H9 (cell line): ENCODE measurements at regions not wholly inside any gene's neighbourhood (a gene's known extent, or its start where the extent isn't known, plus 50 kb on each side); places are given as distances from the start of the nearest gene placed in this dataset.

Source experiments
- DNase-seq: peaks from one replicate; pipeline ENCODE4 v3.0.0-alpha.2; 2017
- H2AFZ ChIP-seq: one replicate; pipeline ENCODE4 v1.6.1; 2013; ENCODE audit warnings: mild to moderate bottlenecking, low read length, control low read depth, moderate library complexity
- H2AK5ac ChIP-seq: 2 replicates; pipeline ENCODE4 v1.6.1; 2013; ENCODE audit warnings: low read length, control low read depth, mixed read lengths; ENCODE audit not compliant: insufficient read length
- H2BK120ac ChIP-seq: one replicate; pipeline ENCODE4 v1.6.1; 2013; ENCODE audit warnings: low read depth, mild to moderate bottlenecking, low read length, control low read depth, inconsistent platforms; ENCODE audit not compliant: poor library complexity, severe bottlenecking
- H2BK12ac ChIP-seq: 2 replicates; pipeline ENCODE4 v1.6.1; 2013; ENCODE audit warnings: low read length, control low read depth, mixed read lengths, low read depth; ENCODE audit not compliant: insufficient read length
- H2BK15ac ChIP-seq: 2 replicates; pipeline ENCODE4 v1.6.1; 2013; ENCODE audit warnings: low read depth, low read length, control low read depth
- H2BK20ac ChIP-seq: one replicate; pipeline ENCODE4 v1.6.1; 2013; ENCODE audit warnings: low read depth, mild to moderate bottlenecking, low read length, control low read depth, inconsistent platforms; ENCODE audit not compliant: poor library complexity, severe bottlenecking
- H2BK5ac ChIP-seq: 2 replicates; pipeline ENCODE4 v1.6.1; 2013; ENCODE audit warnings: low read length, control low read depth, mixed read lengths; ENCODE audit not compliant: insufficient read length
- H3K14ac ChIP-seq: 2 replicates; pipeline ENCODE4 v1.6.1; 2013; ENCODE audit warnings: low read length, control low read depth; ENCODE audit not compliant: insufficient read depth
- H3K18ac ChIP-seq: 2 replicates; pipeline ENCODE4 v1.6.1; 2013; ENCODE audit warnings: low read depth, mild to moderate bottlenecking, mixed read lengths, low read length, control low read depth; ENCODE audit not compliant: insufficient read length
- H3K23ac ChIP-seq: 2 replicates; pipeline ENCODE4 v1.6.1; 2013; ENCODE audit warnings: low read length, control low read depth, mixed read lengths, low read depth; ENCODE audit not compliant: insufficient read length
- H3K23me2 ChIP-seq: 2 replicates; pipeline ENCODE4 v1.6.1; 2013; ENCODE audit warnings: low read depth, mild to moderate bottlenecking, mixed read lengths, low read length, control low read depth; ENCODE audit not compliant: insufficient read length, poor library complexity, severe bottlenecking
- H3K27ac ChIP-seq: 2 replicates; pipeline ENCODE4 v1.5.1; 2013; ENCODE audit warnings: low read length, control low read depth, mixed read lengths, low read depth; ENCODE audit not compliant: insufficient read length
- H3K27me3 ChIP-seq: 2 replicates; pipeline ENCODE4 v1.6.1; 2013; ENCODE audit warnings: low read length, control low read depth, inconsistent platforms; ENCODE audit not compliant: insufficient read depth
- H3K4ac ChIP-seq: 2 replicates; pipeline ENCODE4 v1.6.1; 2013; ENCODE audit warnings: low read depth, mild to moderate bottlenecking, control low read depth, inconsistent platforms, low read length, moderate library complexity
- H3K4me1 ChIP-seq: 2 replicates; pipeline ENCODE4 v1.6.1; 2013; ENCODE audit warnings: low read length, control low read depth, inconsistent platforms; ENCODE audit not compliant: insufficient read depth
- H3K4me2 ChIP-seq: 2 replicates; pipeline ENCODE4 v1.6.1; 2013; ENCODE audit warnings: low read length, control low read depth, mixed read lengths; ENCODE audit not compliant: insufficient read length, insufficient read depth
- H3K56ac ChIP-seq: 2 replicates; pipeline ENCODE4 v1.6.1; 2013; ENCODE audit warnings: low read depth, mild to moderate bottlenecking, mixed read lengths, low read length, control low read depth; ENCODE audit not compliant: insufficient read length
- H3K79me1 ChIP-seq: 2 replicates; pipeline ENCODE4 v1.6.1; 2013; ENCODE audit warnings: low read depth, mild to moderate bottlenecking, moderate library complexity, low read length, control low read depth, inconsistent platforms; ENCODE audit not compliant: insufficient read depth, poor library complexity, severe bottlenecking
- H3K79me2 ChIP-seq: 2 replicates; pipeline ENCODE4 v1.6.1; 2013; ENCODE audit warnings: low read length, control low read depth, inconsistent platforms; ENCODE audit not compliant: insufficient read depth
- H3K9ac ChIP-seq: 2 replicates; pipeline ENCODE4 v1.6.1; 2013; ENCODE audit warnings: low read length, control low read depth, mixed read lengths; ENCODE audit not compliant: insufficient read length; ENCODE audit errors: extremely low read depth
- H3K9me3 ChIP-seq: one replicate; pipeline ENCODE4 v1.6.1; 2013; ENCODE audit warnings: low read depth, low read length, inconsistent platforms; ENCODE audit not compliant: control insufficient read depth
- H3T11ph ChIP-seq: one replicate; pipeline ENCODE4 v1.6.1; 2013; ENCODE audit warnings: mild to moderate bottlenecking, low read length, control low read depth, inconsistent platforms
- H4K20me1 ChIP-seq: one replicate; pipeline ENCODE4 v1.6.1; 2013; ENCODE audit not compliant: control insufficient read depth, insufficient read length, insufficient read depth
- H4K5ac ChIP-seq: 2 replicates; pipeline ENCODE4 v1.6.1; 2013; ENCODE audit warnings: low read depth, mild to moderate bottlenecking, mixed read lengths, low read length, control low read depth; ENCODE audit not compliant: insufficient read length
- H4K8ac ChIP-seq: replicated peaks from 2 replicates; pipeline ENCODE4 v1.6.1; 2013; ENCODE audit warnings: low read length, control low read depth, mixed read lengths, low read depth; ENCODE audit not compliant: insufficient read length
- H4K91ac ChIP-seq: 2 replicates; pipeline ENCODE4 v1.6.1; 2013; ENCODE audit warnings: low read depth, mild to moderate bottlenecking, moderate library complexity, mixed read lengths, low read length, control low read depth; ENCODE audit not compliant: insufficient read length
- H3K27ac Mint-ChIP-seq, 3 experiments: 2 replicates in 2 of 3; 3 replicates in 1 of 3; pipeline ENCODE4 v1.8.0; 2020 to 2021; ENCODE audit warnings: mixed read lengths in 3 of 3, mild to moderate bottlenecking in 1 of 3, moderate library complexity in 1 of 3
- H3K27me3 Mint-ChIP-seq: 2 replicates; pipeline ENCODE4 v1.8.0; 2021; ENCODE audit warnings: low read depth, mild to moderate bottlenecking, moderate library complexity, mixed read lengths
- H3K36me3 Mint-ChIP-seq, 3 experiments: 2 replicates in 2 of 3; 3 replicates in 1 of 3; pipeline ENCODE4 v1.8.0; 2020 to 2021; ENCODE audit warnings: low read depth in 3 of 3, mixed read lengths in 3 of 3; ENCODE audit not compliant: insufficient read depth in 1 of 3
- H3K4me1 Mint-ChIP-seq, 2 experiments: 2 replicates each; pipeline ENCODE4 v1.8.0; 2020; ENCODE audit warnings: mixed read lengths in 2 of 2
- H3K4me3 Mint-ChIP-seq, 2 experiments: 2 replicates in 1 of 2; 3 replicates in 1 of 2; pipeline ENCODE4 v1.8.0; 2020 to 2021; ENCODE audit warnings: mild to moderate bottlenecking in 2 of 2, mixed read lengths in 2 of 2, moderate library complexity in 1 of 2
- H3K9me3 Mint-ChIP-seq, 2 experiments: 2 replicates in 1 of 2; 3 replicates in 1 of 2; pipeline ENCODE4 v1.8.0; 2020; ENCODE audit warnings: mild to moderate bottlenecking in 2 of 2, mixed read lengths in 2 of 2, moderate library complexity in 1 of 2
- CTCF ChIP-seq: fragments of 200-600 bp; sonication (generic); conservative IDR thresholded peaks from 3 replicates; pipeline ENCODE4 v1.8.0; 2021; ENCODE audit warnings: antibody characterized with exemption, mild to moderate bottlenecking
- WGBS: extraction: QIAGEN DNeasy Blood & Tissue Kit; methylation state at CpG from one replicate; pipeline ENCODE4 v1.1.7; 2013; ENCODE audit warnings: missing lambda C conversion rate, low lambda C conversion rate, mixed read lengths; ENCODE audit not compliant: insufficient read length; ENCODE audit errors: extremely low coverage; 5-methylcytosine and 5-hydroxymethylcytosine counted together

- no peak overlapping the region for H3K23ac ChIP-seq
- Mint-ChIP-seq H3K4me3 (no peak overlapping the region), H3K4me1 (peaks cover 4 to 7% of the 10 kb centered on the region in 2 experiments), H3K9me3 (peaks cover 0 to under 1% of the 10 kb centered on the region in 2 experiments; a peak in 2 of 5 replicates), H3K27me3 (no peaks in the 10 kb centered on the region), H3K27ac (no peak overlapping the region), H3K36me3 (no peaks in the 10 kb centered on the region)
- no peak for TF ChIP-seq CTCF
- H3K4me2 ChIP-seq = no peak overlapping the region
- no peak overlapping the region for H3K9ac ChIP-seq
- H3K23me2 ChIP-seq = no peaks in the 10 kb centered on the region
- no peak overlapping the region for H2BK15ac ChIP-seq
- DNase-seq = no peak
- H3K27ac ChIP-seq = no peak overlapping the region
- H3T11ph ChIP-seq = no peak overlapping the region
- H3K27me3 ChIP-seq = no peaks in the 10 kb centered on the region
- WGBS = no CpG with 5 or more reads among the region's 1 CpG
- H2BK20ac ChIP-seq = no peak overlapping the region
- H3K79me1 ChIP-seq = no peaks in the 10 kb centered on the region
- H3K9me3 ChIP-seq = no peaks in the 10 kb centered on the region
- no peak overlapping the region for H4K8ac ChIP-seq
- no peak overlapping the region for H3K4ac ChIP-seq
- no peak overlapping the region for H2AFZ ChIP-seq
- no peak overlapping the region for H3K14ac ChIP-seq
- H4K5ac ChIP-seq = no peak overlapping the region
- 0 out of 2 replicates have a peak, but pooled peaks cover 2% of the 10 kb centered on the region for H3K4me1 ChIP-seq
- no peak overlapping the region for H2BK12ac ChIP-seq
- H2BK5ac ChIP-seq = no peak overlapping the region
- H4K91ac ChIP-seq = no peak overlapping the region
- H3K56ac ChIP-seq = no peak overlapping the region
- H2BK120ac ChIP-seq = no peak overlapping the region
- no peaks in the 10 kb centered on the region; the same call in 1 of the 2 replicates for H3K79me2 ChIP-seq
- H4K20me1 ChIP-seq = no peaks in the 10 kb centered on the region
- H3K18ac ChIP-seq = no peak overlapping the region
- H2AK5ac ChIP-seq = no peak overlapping the region
Observed at GRCh38 chr10:63773106-63773505, 251.9 kb downstream of the REEP3 start.
